Effector memory CD8-positive, alpha-beta T cell (primary cell): ENCODE measurements at regions not wholly inside any gene's neighbourhood (a gene's known extent, or its start where the extent isn't known, plus 50 kb on each side); places are given as distances from the start of the nearest gene placed in this dataset.
A peak's percentile ranks its signal among the peaks of the same experiment; 100 is the strongest.

Source experiments
- ATAC-seq: fragments of 150-1000 bp; cut with Tn5 transposase; replicated peaks from 2 replicates; pipeline ENCODE4 v1.10.0; 2021; ENCODE audit warnings: mild to moderate bottlenecking, moderate library complexity
- DNase-seq, 3 experiments: peaks; one replicate each; pipeline ENCODE4 v3.0.0; 2021
- H3K27ac Mint-ChIP-seq, 2 donors: one replicate each; pipeline ENCODE4 v1.8.0; 2022; ENCODE audit warnings: mild to moderate bottlenecking in 2 of 2, mixed read lengths in 2 of 2, moderate library complexity in 2 of 2
- H3K27me3 Mint-ChIP-seq, 2 donors: one replicate each; pipeline ENCODE4 v1.8.0; 2022; ENCODE audit warnings: mixed read lengths in 2 of 2
- H3K36me3 Mint-ChIP-seq: one replicate; pipeline ENCODE4 v1.8.0; 2022; ENCODE audit warnings: mild to moderate bottlenecking, moderate library complexity, mixed read lengths; ENCODE audit not compliant: insufficient read depth
- H3K4me1 Mint-ChIP-seq, 2 donors: one replicate each; pipeline ENCODE4 v1.8.0; 2022; ENCODE audit warnings: low read depth in 2 of 2, mixed read lengths in 2 of 2
- H3K4me3 Mint-ChIP-seq, 2 donors: one replicate each; pipeline ENCODE4 v1.8.0; 2022; ENCODE audit warnings: mild to moderate bottlenecking in 2 of 2, mixed read lengths in 2 of 2, moderate library complexity in 2 of 2
- H3K9me3 Mint-ChIP-seq, 2 donors: one replicate each; pipeline ENCODE4 v1.8.0; 2022; ENCODE audit warnings: mixed read lengths in 2 of 2

DNA sequence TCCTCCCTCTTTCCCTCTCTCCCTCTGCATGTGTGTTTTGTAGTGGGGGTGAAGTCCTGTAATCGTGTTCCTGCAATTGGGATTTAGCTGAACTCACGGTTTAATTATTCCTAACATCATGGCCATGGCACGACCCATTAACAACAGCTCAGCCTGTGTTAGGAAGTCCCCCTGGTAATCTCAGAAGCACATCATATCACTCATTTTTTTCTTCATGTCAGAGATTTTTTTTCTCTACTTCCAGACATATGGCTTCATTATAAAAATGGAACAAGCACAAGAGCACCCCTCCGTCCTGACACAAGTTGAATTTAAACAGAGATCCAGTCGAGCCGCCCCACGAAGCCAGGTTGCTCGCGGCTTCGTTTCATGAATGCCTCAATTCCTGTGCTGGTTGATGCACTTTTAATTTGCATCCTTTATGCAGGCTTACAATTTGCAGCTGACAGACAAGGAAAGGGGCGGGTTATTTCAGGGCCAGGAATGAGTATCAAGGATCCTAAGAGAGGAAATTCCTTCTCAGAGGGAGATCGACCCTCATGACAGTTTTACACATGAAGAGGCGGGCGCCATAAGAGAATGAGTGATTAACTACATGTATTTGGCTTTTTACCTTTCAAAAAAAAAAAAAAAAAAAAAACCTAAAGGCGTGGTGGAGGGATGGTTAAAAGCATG is 192.9 kb downstream of the MAF start:
- Mint-ChIP-seq H3K27ac (no peak overlapping the region), H3K36me3 (no peaks in the 10 kb centered on the region), H3K27me3 (peaks cover 0 to 10% of the 10 kb centered on the region in 2 donors), H3K4me3 (no peak overlapping the region), H3K9me3 (no peaks in the 10 kb centered on the region), H3K4me1 (peaks cover 7% of the 10 kb centered on the region in 2 donors)
- DNase-seq (no peak), ATAC-seq (no peak)

DNA sequence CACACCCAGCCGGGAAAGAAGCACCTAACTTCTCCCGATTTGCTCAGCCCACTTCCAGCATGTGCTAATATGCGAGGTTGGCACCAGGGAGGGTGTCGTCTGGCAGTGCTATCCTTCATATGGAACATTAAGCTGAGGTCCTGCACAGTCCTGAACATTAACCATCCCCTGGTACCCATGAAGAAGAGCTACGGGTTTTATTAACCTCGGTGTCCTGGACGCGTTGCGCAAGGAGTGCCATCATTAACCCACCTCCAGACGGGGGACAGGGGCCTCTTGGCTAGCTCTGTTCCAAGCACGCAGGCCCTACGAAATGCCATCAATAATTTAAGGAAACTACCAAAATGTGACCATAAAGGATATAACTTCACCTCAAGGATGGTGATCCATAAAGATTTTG is 193.5 kb downstream of the MAF start:
- no peaks in the 10 kb centered on the region for H3K9me3 Mint-ChIP-seq
- no peak overlapping the region for H3K27ac Mint-ChIP-seq
- DNase-seq: no peak
- no peak overlapping the region for H3K4me3 Mint-ChIP-seq
- peaks cover 0 to 10% of the 10 kb centered on the region in 2 donors for H3K27me3 Mint-ChIP-seq
- no peak for ATAC-seq
- H3K36me3 Mint-ChIP-seq: no peaks in the 10 kb centered on the region
- H3K4me1 Mint-ChIP-seq: peaks cover 5 to 7% of the 10 kb centered on the region in 2 donors

GRCh38 chr16:79404571-79404970 is 196.0 kb downstream of the MAF start:
- Mint-ChIP-seq H3K4me3 (no peak overlapping the region), H3K27ac (no peak overlapping the region), H3K27me3 (peaks cover 0 to 10% of the 10 kb centered on the region in 2 donors), H3K36me3 (no peaks in the 10 kb centered on the region), H3K4me1 (peaks cover 0 to 2% of the 10 kb centered on the region in 2 donors), H3K9me3 (no peaks in the 10 kb centered on the region)
- DNase-seq (no peak), ATAC-seq (no peak)

DNA sequence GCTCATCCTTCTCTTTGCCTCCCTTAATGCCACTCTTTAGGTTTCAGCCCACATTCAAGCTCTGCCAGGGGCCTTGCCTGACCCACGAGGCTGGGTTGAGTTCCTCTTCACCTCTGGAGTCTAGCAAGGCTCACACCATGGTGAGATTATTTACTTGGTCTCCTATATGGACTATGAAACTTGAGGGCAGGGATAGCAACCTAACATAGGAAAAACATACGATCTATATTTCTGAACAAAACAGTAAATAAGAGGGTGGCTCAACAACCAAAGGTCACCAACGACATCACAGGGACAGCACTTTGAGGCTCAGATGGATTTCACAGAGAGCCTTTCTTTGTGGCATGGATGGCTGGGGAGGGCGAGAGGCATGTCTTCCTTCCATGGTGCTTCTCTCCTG is 197.0 kb downstream of the MAF start:
- ATAC-seq: no peak
- Mint-ChIP-seq H3K4me3 (no peak overlapping the region), H3K36me3 (no peaks in the 10 kb centered on the region), H3K27me3 (peaks cover 0 to 10% of the 10 kb centered on the region in 2 donors), H3K9me3 (no peaks in the 10 kb centered on the region), H3K4me1 (peaks cover 0 to 2% of the 10 kb centered on the region in 2 donors), H3K27ac (no peak overlapping the region)
- no peak for DNase-seq

DNA sequence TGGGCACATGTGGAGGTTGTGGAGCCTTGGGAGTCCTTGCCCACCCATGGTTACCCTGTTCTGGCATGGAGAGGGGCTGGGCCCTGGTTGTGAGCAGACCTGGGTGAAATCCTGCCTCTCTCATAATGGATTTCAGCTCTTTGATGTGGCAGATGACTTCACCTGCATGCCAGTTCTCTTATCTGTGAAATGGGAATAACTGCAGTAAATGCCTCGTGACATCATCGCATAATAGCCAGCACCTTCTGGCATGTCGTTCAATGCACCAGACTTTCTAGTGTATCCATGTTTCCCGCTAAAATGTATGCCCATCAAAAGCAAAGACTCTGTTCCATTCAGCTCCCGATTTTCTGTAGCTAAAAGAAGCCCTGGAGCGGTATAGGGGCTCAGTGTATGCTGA is 197.6 kb downstream of the MAF start:
- Mint-ChIP-seq H3K4me3 (no peak overlapping the region), H3K4me1 (peaks cover 0 to 2% of the 10 kb centered on the region in 2 donors), H3K27me3 (peaks cover 0 to 10% of the 10 kb centered on the region in 2 donors), H3K9me3 (no peaks in the 10 kb centered on the region), H3K27ac (no peak overlapping the region), H3K36me3 (no peaks in the 10 kb centered on the region)
- no peak for ATAC-seq
- no peak for DNase-seq

GRCh38 chr16:79402356-79402755 is 198.2 kb downstream of the MAF start:
- Mint-ChIP-seq H3K36me3 (no peaks in the 10 kb centered on the region), H3K9me3 (no peaks in the 10 kb centered on the region), H3K4me3 (no peak overlapping the region), H3K27ac (no peak overlapping the region), H3K27me3 (peaks cover 0 to 5% of the 10 kb centered on the region in 2 donors), H3K4me1 (peaks cover 0 to 2% of the 10 kb centered on the region in 2 donors)
- no peak for DNase-seq
- no peak for ATAC-seq

DNA sequence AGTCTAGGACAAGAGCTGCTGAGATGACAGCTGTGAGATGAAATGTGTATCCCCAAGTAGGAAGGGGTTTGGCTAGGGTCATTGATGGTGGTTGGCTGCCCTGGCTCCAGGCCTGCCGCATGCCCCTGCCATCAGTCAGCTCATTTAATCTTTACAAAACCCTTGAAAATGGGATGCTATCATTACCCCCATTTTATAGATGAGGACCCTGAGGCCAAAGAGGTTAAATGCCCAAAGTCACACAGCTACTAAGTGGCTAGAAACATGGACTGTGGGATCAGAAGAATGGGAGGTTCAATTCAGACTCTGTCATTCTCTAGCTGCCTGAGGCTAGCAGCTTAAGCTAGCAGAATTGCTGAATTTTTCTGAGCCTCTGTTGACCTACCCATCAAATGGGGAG is 198.8 kb downstream of the MAF start:
- Mint-ChIP-seq H3K9me3 (no peaks in the 10 kb centered on the region), H3K4me3 (no peak overlapping the region), H3K4me1 (peaks cover 0 to 2% of the 10 kb centered on the region in 2 donors), H3K27me3 (no peaks in the 10 kb centered on the region), H3K27ac (no peak overlapping the region), H3K36me3 (no peaks in the 10 kb centered on the region)
- DNase-seq (no peak), ATAC-seq (no peak)

DNA sequence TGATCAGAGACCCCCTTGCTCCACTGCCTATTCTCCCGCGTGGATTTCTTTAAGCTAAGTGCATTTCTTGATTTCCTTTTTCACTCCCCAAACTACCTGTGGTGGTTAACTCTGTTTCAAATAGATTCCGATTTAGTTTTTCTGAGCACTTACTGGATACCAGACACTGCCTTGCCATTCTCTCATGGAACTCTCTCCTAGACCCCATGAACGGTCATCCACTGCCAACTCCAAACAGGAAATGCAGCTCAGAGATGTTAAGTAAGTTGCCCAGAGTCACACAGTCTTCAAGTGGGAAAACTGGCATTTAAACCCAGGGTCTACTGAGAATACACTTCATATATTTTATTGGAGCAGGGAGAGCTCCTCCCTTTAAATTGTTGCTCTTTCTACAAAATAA is 199.4 kb downstream of the MAF start:
- DNase-seq: no peak
- H3K27ac Mint-ChIP-seq: no peak overlapping the region
- no peaks in the 10 kb centered on the region for H3K27me3 Mint-ChIP-seq
- H3K9me3 Mint-ChIP-seq: no peaks in the 10 kb centered on the region
- H3K36me3 Mint-ChIP-seq: no peaks in the 10 kb centered on the region
- H3K4me1 Mint-ChIP-seq: peaks cover 0 to 2% of the 10 kb centered on the region in 2 donors
- no peak for ATAC-seq
- H3K4me3 Mint-ChIP-seq: no peak overlapping the region

GRCh38 chr16:79400462-79401149 is 199.9 kb downstream of the MAF start:
- no peak overlapping the region for H3K27ac Mint-ChIP-seq
- peaks cover 0 to 2% of the 10 kb centered on the region in 2 donors for H3K4me1 Mint-ChIP-seq
- no peak overlapping the region for H3K4me3 Mint-ChIP-seq
- ATAC-seq: no peak
- no peaks in the 10 kb centered on the region for H3K36me3 Mint-ChIP-seq
- no peaks in the 10 kb centered on the region for H3K27me3 Mint-ChIP-seq
- DNase-seq: no peak
- H3K9me3 Mint-ChIP-seq: no peaks in the 10 kb centered on the region

- Mint-ChIP-seq H3K27ac (no peak overlapping the region), H3K9me3 (no peaks in the 10 kb centered on the region), H3K4me1 (peaks cover 10 to 21% of the 10 kb centered on the region in 2 donors), H3K27me3 (no peaks in the 10 kb centered on the region), H3K36me3 (peaks cover 5% of the 10 kb centered on the region), H3K4me3 (no peak overlapping the region)
- DNase-seq (no peak), ATAC-seq (no peak)
Observed at GRCh38 chr16:79395591-79395990, 204.9 kb downstream of the MAF start.

GRCh38 chr16:79394206-79394605 is 206.3 kb downstream of the MAF start:
- Mint-ChIP-seq H3K36me3 (peaks cover 5% of the 10 kb centered on the region), H3K27ac (peak overlapping the region; percentile 27 to 54), H3K27me3 (no peaks in the 10 kb centered on the region), H3K9me3 (no peaks in the 10 kb centered on the region), H3K4me1 (peaks cover 13 to 24% of the 10 kb centered on the region in 2 donors), H3K4me3 (no peak overlapping the region)
- no peak for DNase-seq
- no peak for ATAC-seq

GRCh38 chr16:79393564-79393963 is 207.0 kb downstream of the MAF start:
- Mint-ChIP-seq H3K36me3 (peaks cover 5% of the 10 kb centered on the region), H3K4me1 (peaks cover 13 to 25% of the 10 kb centered on the region in 2 donors), H3K4me3 (no peak overlapping the region), H3K9me3 (no peaks in the 10 kb centered on the region), H3K27me3 (no peaks in the 10 kb centered on the region), H3K27ac (no peak overlapping the region)
- DNase-seq: no peak
- ATAC-seq: no peak

DNA sequence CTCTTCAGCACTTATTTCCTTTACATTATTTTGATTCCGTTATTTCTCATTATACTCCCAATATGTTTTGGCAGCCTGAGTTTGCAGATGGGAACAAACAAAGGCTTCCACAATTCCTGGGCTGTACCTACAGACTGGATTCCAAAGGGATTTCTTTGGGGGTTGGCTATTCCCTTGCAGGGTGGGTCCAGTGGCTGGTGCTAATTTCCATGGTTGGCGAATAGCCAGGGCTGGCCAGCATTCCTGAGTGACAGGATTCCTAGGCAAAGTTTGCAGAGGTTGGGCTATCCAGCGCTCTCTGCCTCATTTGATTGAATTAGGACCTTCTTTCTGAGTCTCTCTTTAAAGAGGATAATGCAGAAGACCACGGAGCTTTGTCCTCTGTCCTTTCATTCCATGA is 207.4 kb downstream of the MAF start:
- H3K27ac Mint-ChIP-seq: no peak overlapping the region
- no peak for DNase-seq
- no peaks in the 10 kb centered on the region for H3K27me3 Mint-ChIP-seq
- H3K9me3 Mint-ChIP-seq: no peaks in the 10 kb centered on the region
- H3K4me3 Mint-ChIP-seq: no peak overlapping the region
- peaks cover 5% of the 10 kb centered on the region for H3K36me3 Mint-ChIP-seq
- H3K4me1 Mint-ChIP-seq: peaks cover 13 to 28% of the 10 kb centered on the region in 2 donors
- no peak for ATAC-seq

- Mint-ChIP-seq H3K9me3 (no peaks in the 10 kb centered on the region), H3K27ac (peak overlapping the region; percentile 72 to 83), H3K36me3 (peaks cover 5% of the 10 kb centered on the region), H3K4me1 (peaks cover 13 to 28% of the 10 kb centered on the region in 2 donors), H3K27me3 (no peaks in the 10 kb centered on the region), H3K4me3 (peak overlapping the region in 1 of 2 donors; percentile 65)
- ATAC-seq (no peak), DNase-seq (no peak)
Observed at GRCh38 chr16:79392081-79392480, 208.5 kb downstream of the MAF start.
